ENCODE measurements at regions not wholly inside any gene's neighbourhood (a gene's known extent, or its start where the extent isn't known, plus 50 kb on each side); places are given as distances from the start of the nearest gene placed in this dataset.
"Not testable (repeated sequence)": the region's sequence is repeated elsewhere in the genome, so short reads cannot be mapped to it uniquely, and the experiment has no call there.

DNA sequence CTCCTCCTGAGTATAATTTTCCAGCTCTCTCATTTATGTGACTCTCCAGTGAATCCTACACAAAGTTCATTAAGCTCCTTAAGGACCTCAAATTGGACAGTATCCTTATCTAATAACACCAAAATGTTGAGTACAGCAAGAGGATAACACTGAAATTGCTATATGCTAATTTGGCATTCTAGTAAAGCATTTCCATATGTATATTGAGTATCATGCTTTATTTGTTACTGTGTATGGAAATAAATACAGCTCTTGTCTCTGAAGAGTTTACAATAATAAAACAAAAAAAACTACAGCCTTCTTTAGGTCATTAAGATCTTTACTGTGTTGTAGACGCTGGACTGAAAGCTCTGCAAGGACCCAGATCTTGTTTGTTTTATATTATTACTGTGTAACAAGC, 1341.3 kb downstream of the ROBO1 start:
- no peak for DNase-seq (ENCODE audit: low spot score)

DNA sequence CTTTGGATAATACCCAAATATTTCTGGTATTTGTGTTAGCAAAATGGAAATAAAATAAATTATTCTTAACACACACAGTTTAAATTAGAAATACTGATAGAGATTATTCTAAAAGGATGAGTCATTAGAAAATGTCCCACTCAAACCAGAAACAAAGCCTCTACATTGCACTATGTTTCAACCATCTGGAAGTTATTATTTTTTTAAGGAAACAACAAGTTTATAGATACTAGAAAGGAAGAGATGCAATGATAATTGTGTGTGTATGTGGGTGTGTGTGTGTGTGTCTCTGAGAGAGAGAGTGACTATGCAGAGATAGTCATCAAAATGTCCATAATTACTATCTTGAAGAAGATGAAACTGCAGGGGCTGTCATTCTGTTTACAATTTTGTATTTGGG, 1340.5 kb downstream of the ROBO1 start:
- DNase-seq (ENCODE audit: low spot score): no peak

DNA sequence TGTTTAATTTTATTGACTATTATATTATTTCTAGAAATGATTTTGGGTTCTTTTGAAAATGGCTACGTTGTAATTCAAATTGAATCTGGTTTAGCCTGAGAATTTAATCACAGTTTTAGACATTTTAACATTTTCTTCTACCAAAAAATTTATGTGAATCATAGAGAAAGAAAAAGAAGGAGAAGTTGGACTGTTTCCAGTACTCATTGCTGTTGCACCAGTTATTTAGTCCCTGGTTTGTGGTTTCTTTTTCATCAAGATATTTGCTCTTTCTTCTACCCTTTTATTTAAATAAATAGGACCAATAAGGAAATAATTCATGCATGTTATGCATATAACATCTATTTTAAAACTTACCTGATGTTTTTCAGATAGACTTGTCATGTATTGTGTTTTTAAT, 1337.1 kb downstream of the ROBO1 start:
- no peak for DNase-seq (ENCODE audit: low spot score)

DNA sequence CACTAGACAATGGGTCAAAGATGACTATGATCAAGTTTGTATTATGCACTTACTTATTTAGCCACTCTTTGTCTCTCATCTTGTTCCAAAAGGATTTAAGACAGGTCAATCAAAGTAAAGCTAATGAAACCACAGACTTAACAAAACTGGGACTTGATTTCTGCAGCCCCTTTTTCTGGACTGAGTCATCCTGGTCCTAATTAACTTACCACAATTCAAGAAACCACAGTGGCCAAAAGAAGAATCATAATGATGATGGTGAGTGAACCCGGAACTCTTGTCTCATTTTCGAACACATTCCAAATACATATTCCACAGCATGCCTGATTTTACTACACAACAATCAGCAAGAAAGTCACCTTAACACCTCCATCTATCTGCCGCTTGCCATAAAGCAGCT, 1333.0 kb downstream of the ROBO1 start:
- DNase-seq (ENCODE audit: low spot score): no peak

DNA sequence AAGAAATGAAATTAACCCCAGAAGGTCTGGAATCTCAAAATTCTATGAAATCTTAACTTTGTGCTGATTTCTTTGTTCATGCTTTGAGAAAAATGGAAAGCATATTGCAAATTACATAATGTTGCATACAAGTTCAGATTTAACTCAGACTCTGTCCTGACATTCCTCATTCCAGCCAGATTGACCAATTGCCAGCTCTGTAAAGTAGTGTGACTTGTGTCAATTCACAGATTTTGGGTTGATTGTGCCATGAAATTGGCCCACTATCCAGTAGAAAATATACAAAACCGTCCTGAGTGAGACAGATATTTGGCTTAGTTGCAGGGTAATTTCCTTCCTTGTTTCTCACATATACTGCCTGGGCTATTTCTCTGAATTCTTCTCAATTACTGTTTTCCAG, 1312.6 kb downstream of the ROBO1 start:
- no peak for DNase-seq (ENCODE audit: low spot score)

DNA sequence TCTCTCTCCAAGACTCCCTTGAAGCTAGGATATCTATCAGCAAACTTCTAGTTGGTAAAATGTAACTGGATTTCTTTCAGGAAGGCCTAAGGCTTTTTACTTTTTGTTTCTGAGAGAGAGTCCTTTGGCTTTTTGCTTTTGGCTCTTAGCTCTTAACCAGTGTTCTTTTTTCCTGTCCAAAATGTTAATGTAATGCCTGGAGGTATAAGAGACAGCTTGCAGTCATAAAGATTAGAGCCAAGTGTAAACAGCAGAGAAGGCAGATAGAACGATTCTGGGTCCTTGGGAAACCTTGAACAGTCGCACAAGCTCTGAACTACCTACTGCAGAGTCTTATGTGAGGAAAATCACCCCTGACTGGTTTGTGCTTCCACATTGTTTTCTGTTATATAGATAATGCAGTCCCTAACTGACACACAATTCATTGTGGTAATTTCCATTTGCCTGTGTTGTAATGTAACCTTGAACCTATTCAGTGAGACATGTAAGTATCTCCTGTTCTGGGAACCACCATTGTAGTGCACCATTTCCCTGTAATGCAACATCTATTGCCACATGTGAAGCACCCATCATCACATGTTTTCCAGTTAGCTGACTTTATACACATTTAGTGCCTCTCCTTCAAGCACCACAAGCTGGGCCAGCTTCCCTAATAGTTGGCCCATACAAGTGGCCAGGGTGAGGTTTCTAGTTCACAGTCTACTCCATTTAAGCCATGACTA, 1311.9 kb downstream of the ROBO1 start:
- DNase-seq (ENCODE audit: low spot score): no peak

DNA sequence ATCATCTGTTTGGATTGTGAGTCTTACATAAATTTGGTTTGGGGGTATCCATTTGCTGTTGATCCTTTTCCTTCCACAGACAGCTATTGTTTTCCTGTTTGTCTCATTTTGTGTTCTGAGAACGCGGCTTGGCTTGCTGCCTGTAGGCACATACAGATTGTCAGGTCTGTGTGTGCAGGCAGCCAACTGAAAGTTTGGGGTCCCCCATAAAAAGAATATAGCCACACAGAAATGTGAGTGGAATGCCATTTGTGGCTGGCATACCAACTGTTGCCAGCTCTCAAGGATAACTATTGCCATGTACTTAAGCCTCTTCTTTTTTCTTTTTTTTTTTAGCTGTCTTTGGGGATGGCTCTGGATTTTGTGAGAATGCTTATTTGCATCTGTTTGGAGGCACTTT, 1308.0 kb downstream of the ROBO1 start:
- no peak for DNase-seq (ENCODE audit: low spot score)

DNA sequence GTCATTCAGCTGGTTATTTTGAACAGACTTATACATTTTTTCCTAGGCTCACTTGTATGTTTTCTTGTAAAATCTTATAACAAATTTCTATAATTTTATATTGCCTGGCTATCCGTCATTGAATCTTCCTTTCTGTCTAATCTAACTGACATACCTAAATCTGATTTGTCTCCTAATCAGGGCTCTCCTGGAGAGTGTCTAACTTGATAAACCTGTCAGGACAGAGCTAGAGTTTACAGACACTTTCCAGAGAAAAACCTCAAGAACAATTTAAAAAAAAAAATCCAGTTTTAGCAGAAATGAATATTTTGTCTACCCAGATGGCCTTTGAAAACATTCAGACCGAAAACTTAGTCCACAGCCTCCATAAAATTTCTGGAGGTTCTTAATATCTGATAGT, 1305.8 kb downstream of the ROBO1 start:
- no peak for DNase-seq (ENCODE audit: low spot score)

DNA sequence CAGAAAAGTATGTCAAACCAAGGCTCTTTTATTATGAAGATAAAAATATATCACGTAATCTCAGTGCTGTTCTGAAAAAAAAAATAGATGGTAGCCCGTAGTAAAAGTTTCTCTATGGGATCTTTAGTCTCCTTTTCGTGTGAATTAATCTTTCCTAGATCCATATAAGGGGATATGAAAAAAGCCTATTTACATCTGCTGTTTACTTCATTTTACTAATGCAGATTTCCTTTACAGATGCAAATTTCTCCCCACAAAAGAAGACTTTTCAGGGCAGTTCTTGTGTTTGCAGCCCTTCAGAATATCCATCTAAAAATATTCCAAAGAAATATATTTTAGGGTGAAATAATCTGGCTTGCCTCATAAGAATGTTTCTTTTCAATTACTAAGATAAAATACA, 1291.7 kb downstream of the ROBO1 start:
- no peak for DNase-seq (ENCODE audit: low spot score)

DNA sequence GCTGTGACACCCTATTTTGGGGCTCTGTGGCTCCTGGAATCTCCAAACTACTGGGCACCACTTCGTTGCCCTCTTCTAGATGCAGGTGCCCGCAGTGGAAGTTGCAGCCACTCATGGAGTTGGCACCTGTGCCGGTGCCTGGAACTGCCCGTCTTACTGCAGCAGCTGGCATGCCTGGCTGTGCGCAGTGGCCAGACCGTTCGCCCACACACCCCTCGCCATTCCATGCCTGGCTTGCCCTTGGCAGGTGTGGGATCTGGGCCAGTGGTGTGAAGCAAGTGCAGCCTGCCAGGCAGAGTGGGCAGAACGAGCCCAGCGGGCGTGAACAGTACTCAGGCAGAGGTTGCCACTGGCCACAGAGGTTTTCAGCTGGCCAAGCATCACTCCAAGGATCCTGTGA, 1286.7 kb downstream of the ROBO1 start:
- no peak for DNase-seq (ENCODE audit: low spot score)

DNA sequence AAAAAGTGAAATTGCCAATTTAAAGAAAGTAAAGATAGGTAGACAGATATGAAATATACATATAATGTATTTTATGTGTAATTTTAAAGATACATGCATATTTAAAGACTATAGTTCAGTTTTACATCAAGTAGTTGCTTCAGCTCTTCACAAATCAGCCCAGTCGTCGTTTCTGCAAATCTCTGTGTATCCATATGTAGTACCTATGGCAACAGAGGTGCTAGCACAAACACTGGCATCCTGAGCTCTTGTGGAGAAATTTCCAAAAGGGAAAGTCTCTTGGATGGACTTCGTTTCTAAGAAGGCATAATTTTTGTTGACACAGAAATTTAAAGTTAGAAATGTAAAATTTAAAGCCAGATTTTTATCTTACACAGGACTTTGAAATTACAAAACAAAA, 1284.7 kb downstream of the ROBO1 start:
- DNase-seq (ENCODE audit: low spot score): no peak

DNA sequence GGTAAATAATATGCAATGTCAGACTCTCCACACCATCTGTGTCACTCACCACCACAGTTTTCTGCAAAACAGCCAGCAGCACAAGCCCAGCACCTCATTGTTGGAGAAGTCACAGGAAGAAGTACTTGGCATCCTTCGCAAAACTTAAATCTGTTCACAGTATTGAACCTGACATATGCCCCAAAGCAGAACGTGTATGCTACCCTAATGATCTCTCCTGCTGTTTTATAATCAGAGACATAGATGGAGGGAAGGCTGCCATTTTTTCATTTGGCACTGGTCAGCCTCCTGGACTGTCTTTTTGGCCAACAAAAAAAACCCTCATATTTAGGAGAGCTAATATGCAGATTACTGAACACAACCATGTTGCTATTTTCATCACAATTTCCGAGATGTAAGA, 1272.9 kb downstream of the ROBO1 start:
- DNase-seq (ENCODE audit: low spot score): no peak

DNA sequence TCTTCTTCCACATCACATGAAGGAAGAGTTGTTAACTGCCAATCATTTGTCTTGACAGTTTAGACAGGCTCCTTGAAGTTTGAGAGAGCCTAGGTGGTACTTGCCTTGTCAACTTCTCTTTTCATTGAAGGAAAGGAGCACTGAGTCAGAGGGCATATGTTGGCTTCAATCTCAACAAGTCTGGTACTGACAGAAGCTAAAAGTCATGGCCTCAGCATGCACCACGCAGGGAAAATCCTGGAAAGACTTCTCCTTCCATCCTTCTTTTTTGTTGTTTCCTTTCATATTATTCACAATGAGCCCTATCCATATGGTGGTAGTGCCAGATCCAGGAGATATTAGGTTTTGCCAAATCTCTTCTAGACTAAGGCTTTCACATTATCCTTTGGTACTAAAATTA, 1272.5 kb downstream of the ROBO1 start:
- no peak for DNase-seq (ENCODE audit: low spot score)

DNA sequence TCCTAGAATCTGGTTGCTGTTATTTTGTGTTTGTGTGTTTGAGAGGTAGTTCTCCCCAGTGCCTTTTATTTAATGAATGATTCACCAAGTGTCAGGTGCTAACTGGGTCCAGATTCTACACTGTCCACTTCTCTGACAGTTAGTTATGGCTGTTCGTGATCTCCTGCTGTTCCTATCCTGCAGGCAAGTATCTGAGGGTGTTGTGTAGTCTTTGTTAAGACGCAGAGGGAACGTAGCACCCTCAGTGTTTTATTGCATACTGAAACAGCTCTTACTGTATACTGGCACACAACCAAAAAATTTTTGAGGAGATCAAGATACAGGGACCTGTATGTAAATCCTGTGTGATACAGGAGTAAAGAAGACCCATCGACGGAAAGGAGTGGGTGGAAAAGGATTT, 1271.3 kb downstream of the ROBO1 start:
- no peak for DNase-seq (ENCODE audit: low spot score)

DNA sequence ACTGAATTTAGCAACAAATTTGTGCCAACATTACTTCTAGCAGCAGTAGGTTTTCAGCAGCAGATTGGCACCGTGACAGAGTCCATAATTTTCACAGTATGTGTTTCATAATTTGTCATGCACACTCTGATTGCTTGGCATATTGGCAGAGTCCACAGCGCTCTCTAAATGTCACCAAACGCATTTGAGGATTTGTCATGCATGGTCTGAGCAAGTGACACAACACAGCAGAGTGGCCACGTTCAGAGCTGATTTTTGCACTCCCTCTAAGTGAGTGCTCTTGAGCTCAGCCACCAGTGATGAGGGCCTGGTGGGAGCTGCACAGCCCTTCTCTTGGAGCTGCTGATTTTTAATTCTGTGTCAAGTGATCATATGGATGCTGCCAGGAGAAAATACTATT, 1270.8 kb downstream of the ROBO1 start:
- no peak for DNase-seq (ENCODE audit: low spot score)

DNA sequence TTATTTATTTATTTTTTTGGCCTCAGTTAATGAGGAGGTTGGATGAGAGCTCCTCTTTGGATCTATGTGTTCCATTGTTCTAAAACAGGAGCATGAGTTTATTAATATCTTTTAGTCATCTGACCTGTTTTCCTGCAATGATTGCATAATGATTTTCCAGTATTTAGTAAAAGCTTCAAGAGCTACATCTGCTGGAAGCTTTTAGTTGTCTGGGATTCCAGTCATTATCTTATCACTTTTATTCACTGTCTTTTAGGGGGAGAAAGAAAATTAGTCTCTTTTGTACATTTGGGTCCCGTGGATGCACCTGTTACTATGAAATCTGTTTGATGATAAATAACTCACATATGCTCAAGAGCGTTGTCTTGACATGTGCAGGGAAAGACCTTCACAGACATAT, 1270.0 kb downstream of the ROBO1 start:
- DNase-seq (ENCODE audit: low spot score): no peak

DNA sequence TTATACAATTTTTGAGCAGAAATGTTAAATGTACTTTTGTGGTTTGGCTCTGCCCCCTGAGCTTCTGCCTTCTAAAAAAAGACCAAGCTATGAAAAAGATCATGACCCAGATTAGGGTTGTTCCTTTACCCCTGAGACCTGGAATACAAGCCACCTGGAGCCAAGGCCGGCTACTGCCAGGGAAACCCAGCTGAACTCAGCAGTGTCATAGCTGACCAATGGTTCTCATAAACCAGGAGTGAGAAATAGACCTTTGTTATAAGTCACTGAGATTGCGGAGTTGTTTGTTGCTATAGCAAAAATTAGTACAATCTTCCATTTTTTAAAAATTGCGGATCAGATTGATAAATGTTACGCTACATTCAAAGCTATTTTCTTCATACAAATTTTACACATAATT, 1261.7 kb downstream of the ROBO1 start:
- DNase-seq (ENCODE audit: low spot score): no peak

DNA sequence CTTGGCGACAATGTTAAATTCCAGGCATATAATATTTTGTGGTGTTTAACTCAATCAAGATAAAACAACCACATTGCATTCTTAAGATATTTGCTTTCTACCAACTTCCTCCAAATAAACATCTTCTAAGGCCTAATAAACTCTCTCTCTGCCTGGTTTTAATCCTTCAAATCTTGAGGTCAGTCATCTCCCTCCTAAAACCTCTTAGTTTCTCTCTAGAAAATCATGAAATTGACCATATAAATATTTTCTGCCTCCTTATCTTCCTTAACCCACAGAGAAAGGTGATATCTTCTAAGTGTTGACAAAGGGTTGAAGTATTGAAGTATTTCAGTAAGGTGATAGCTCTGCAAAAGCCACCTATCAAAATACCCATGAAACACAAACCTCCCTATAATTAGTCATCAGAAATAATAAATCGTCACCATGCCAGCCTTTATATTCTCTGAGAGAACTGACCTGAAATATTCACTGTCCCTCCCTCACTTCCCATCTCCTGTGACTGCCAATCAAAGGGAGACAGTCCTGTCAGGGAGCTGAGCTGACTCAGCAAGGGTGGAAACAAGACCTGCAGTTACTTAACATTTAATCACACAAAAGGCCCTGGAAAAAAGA, 1261.1 kb downstream of the ROBO1 start:
- DNase-seq (ENCODE audit: low spot score): no peak

DNA sequence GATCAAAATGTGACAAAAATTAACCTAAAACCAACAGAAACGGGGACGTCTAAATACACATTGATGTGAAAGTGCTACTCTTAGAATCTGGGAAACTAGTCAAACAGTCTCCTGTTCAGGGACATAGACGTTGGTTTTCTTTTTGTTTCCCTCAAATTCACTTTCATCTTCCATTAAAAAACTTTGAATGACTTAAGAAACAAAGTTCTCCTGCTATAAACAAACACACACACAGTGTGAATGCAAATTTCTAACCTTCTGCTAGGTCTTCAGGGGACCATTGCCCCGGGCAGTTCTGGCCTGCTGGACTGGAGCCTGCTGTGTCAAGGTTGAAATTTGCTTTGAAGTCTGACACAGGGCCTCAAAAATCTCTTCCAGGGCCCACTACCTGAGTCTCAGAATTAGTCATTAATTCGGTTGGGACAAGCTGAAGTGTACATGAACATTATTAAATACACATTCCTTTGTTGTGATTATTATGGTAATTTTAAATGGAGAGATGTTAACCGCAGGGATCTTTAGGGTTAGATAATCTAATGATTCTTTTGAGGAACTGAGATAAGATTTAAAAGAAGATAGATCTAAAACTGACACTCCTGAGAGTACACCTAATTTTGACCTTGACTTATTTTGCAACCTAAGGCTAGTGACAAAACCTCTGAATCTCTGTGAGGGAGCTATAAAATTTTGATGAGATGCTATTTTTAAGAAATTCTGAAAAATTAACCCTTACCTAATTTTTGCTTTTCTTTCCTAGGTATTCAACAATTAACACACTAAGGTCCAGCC, 1260.4 kb downstream of the ROBO1 start:
- DNase-seq (ENCODE audit: low spot score): no peak

DNA sequence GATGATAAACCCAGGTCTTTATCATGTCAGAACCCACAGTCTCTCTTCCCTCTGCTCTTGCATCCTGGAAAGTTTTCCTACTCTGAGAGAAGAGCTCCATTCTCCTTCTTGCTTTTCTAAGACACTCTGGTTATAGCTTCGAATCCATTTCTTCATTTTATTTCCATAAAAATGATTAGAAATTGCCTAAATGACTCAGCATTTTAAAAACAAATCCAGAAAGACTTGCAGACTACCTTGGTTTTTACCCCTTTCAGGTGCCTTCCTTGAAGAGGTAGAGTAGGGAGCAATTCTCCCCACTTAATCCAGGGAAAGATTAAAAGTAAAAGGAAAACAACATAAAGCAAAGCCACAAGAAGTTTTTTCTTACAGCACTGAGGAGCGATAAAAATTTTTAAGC, 1256.0 kb downstream of the ROBO1 start:
- no peak for DNase-seq (ENCODE audit: low spot score)

DNA sequence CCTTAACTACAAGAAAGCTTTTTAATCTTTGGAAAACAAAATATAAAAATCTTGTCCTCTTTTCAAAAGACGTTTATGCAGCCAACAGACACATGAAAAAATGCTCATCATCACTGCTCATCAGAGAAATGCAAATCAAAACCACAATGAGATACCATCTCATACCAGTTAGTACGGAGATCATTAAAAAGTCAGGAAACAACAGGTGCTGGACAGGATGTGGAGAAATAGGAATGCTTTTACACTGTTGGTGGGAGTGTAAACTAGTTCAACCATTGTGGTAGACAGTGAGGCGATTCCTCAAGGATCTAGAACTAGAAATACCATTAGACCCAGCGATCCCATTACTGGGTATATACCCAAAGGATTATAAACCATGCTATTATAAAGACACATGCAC, 1255.0 kb downstream of the ROBO1 start:
- not testable (repeated sequence) for DNase-seq (ENCODE audit: low spot score)

DNA sequence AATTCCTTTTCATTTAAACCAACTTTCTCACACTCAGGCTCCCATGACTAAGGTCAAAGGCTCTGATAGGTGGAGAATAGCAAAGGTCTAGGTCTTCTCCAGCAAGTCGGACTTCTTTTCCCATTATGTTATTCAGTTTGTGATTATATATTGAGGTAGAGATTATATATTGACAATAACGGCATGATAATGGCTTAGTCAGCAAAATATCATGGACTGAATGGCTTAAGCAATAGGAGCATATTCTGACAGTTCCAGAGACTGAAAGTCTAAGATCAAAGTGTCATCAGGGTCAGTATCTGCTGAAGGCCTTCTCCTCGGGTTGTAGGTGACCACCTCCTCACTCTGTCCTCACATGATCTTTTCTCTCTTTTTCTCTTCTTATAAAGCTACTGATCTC, 1251.4 kb downstream of the ROBO1 start:
- DNase-seq (ENCODE audit: low spot score): no peak

DNA sequence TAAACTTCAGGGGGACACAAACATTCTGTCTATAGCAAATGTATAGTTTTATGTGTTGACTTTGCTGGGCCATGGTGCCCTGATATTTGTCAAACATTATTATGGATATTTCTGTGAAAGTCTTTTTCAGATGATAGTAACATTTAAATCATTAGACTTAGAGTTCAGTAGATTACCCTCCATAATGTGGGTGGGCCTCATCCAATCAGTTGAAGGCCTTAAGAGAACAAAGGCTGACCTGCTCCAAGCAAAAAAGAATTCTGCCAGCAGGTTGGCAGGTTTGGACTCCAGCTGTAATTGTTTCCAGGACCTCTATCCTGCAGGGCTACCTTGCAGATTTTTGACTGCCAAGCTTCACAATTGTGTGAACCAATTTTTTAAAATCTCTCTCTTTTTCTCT, 1250.9 kb downstream of the ROBO1 start:
- DNase-seq (ENCODE audit: low spot score): no peak
